Stimulated activated CD4-positive, alpha-beta T cell treated with anti-CD3 and anti-CD28 coated beads, TNF-alpha, amount 100 ng/mL, for 4 hours (primary cell): ENCODE measurements at regions not wholly inside any gene's neighbourhood (a gene's known extent, or its start where the extent isn't known, plus 50 kb on each side); places are given as distances from the start of the nearest gene placed in this dataset.
"Not testable (repeated sequence)": the region's sequence is repeated elsewhere in the genome, so short reads cannot be mapped to it uniquely, and the experiment has no call there.

Experiments used
- DNase-seq, 3 experiments: peaks; one replicate each; pipeline ENCODE4 v3.0.0-alpha.2; 2020; ENCODE audit warnings: low read depth in 3 of 3

DNA sequence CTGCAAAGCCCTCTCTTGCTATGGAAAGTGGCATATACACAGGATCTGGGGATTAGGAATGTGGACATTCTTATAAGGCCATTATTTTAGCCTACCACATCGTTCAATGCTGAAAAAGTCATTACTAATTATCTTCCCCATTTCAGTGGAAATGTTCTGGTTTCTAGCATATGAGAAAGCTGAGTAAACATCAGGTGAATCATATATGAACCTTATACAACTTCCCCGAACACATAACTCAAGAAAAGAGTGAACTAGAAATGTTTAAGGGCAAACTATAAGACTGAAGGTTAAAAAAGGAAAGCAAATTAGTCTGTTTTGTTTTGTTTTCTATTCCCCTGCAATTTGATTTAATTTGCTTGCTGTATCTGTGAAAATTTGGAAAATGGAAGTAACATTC, 62.5 kb upstream of the SEC22B start:
- DNase-seq = not testable (repeated sequence)

DNA sequence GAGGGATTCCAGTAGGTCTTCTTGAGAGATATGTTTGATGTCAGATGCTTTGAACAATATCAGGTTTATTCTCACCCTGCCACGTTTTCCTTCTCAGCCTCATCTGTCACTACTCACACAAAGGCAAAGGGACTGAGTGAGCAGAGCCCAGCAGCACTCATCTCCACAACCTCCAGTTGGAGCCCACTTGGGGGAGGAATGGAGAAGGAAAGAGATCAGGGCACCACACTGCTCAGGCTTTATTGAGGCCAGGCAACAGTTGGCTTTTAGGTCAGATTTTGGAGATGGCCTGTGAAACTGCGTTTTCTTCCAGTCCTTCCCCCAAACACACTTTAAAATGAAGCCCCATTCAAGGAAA, 57.3 kb upstream of the SEC22B start:
- DNase-seq = not testable (repeated sequence)

DNA sequence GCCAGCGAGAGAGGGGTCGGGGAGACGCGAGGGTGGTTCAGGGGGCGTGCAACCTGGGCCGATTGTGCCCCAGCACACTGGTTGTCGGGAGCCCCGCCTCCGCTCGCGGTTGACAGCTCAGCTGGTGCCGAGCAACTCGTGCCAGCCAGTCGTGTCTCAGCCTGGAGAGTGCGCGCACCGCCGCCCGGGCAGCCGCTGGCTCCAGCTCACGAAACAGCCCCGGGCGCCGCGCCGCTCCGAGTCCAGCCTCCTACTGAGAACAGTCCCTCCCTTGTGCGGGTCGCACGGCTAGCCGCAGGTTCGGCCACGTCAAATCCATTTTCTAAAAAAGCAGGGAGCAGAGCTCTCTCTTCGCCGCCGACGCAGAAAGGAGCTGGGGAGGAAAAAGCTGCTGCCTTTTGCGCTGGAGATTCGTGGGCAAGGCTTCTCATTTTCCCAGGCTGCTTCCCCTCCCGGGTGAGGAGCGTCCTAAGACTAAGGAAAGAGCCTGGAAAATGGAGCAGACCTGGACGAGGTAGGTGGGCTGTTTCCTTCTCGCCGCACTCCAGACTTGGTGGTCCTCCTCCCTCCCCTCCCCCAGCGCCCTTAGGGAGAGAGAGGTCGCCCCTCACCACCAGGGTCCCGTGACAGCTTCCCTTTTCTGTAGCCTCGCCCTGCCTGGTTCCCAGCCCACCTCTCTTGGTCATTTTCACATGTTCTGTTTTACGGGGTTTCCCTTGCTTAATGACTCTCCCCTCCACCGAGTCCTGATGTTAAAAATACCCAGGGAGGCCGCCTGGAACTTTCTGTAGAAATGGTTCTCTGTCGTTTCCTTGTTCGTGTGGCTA, 56.7 kb upstream of the SEC22B start:
- peak in 1 of 3 experiments; percentile 0 for DNase-seq

DNA sequence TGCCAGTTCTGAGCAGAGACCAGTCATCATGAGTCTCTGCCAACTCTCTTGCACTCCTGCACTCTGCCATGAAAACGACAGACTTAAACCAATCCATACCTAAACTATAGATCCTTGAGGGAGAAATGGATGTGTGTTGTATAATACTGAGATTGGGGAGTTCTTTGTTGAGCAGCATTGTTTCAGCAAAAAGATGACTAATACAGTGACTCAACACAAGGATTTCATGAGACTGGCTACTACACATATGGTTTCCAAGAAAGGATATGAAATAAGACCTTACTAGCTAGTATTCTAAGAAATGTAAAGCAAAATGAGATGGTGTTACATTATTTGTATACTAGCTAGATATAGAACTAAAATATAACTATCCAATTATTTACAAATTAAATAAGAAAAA, 53.5 kb upstream of the SEC22B start:
- not testable (repeated sequence) for DNase-seq
